ENCODE measurements at regions not wholly inside any gene's neighbourhood (a gene's known extent, or its start where the extent isn't known, plus 50 kb on each side); places are given as distances from the start of the nearest gene placed in this dataset.
A peak's percentile ranks its signal among the peaks of the same experiment; 100 is the strongest.

DNA sequence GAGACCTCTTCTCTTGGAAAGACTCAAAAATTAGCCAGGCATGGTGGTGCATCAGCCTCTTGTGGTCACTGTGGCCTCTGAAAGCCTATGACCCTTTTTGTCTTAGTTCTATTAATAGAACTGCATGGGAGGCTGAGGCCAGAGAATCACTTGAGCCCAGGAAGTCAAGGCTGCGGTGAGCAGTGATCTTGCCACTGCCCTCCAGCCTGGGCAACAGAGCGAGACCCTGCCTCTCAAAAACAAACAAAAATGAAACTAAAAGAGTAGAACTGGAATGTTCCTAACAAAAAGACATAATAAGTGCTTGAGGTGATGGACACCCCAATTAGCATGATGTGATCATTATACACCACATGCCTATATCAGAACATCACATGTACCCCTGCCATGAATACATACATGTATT lies 197.0 kb upstream of the EEA1 start:
- DNase-seq (ENCODE audit: low read depth, low spot score) = no peak
- no peak overlapping the region for H3K4me3 ChIP-seq (ENCODE audit: low read depth, low read length)
- no peak for TF ChIP-seq CTCF (IDR thresholded peaks at IDR 0.05; ENCODE audit: low read depth, low read length)
- in situ Hi-C loops (cut with HindIII; ENCODE audit: low sequenced_read_pairs) = no loop called here

DNA sequence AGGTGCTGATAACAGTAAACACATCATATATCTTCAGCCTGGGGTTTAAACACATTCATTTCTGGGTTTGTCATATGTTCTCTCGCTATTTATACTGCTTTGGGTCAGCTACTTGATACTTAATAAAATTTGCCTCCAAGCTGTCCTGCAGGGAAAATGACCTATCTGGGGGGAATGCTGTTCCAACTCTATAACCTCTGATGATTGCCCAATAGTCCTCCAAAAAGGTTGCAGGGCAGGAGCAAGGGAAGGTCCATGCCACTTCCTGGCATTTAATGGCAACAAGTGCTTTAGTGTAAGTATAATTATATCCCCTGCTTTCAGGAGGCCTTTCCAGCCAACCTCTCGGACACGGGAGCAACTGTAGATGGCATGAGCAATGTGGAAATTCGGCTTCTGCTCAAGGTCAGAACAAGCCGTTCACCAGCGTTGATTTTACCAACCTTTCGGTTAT lies 198.0 kb upstream of the EEA1 start:
- no peak overlapping the region for H3K4me3 ChIP-seq (ENCODE audit: low read depth, low read length)
- no peak for TF ChIP-seq CTCF (IDR thresholded peaks at IDR 0.05; ENCODE audit: low read depth, low read length)
- DNase-seq (ENCODE audit: low read depth, low spot score) = no peak
- in situ Hi-C loops (cut with HindIII; ENCODE audit: low sequenced_read_pairs) = no loop called here

DNA sequence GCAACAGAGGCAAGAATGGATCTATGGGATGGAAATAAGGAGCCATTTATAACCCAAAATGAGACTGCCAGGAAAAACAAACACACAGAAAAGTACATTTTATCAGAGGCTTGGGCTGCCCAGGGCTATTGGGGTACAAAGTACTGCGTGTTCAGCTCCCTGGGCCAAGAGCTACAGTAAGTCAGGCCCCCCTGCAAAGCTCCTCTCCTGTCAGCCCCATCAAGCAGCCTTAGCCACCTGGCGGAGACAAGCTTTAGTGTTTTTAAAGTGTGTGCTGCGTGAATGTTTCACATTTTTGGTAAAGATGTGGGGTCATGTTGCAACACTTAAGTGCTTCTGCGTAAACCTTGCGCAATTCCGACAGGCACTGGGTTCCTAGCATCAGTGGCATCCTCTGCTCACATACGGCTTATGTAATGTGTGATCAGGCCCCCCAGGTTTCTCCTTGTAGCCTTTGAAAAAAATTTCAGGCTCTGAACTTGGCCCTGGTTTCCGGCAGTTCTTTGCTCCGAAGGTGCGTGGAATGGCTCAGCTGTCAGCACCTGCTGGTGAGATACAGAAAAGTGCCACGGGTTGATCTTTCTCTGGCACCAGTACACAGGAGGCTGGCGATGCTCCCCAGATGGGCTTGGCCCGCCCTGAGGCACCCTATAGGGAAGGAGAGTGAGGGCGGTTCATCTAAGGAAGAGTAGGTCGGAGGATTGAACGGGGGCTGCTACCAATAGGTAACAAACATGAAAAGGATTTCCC lies 198.7 kb upstream of the EEA1 start:
- peak; percentile 28 for TF ChIP-seq CTCF (IDR thresholded peaks at IDR 0.05; ENCODE audit: low read depth, low read length)
- in situ Hi-C loops (cut with HindIII; ENCODE audit: low sequenced_read_pairs) = no loop called here
- peak; percentile 83 for DNase-seq (ENCODE audit: low read depth, low spot score)
- H3K4me3 ChIP-seq (ENCODE audit: low read depth, low read length) = no peak overlapping the region

DNA sequence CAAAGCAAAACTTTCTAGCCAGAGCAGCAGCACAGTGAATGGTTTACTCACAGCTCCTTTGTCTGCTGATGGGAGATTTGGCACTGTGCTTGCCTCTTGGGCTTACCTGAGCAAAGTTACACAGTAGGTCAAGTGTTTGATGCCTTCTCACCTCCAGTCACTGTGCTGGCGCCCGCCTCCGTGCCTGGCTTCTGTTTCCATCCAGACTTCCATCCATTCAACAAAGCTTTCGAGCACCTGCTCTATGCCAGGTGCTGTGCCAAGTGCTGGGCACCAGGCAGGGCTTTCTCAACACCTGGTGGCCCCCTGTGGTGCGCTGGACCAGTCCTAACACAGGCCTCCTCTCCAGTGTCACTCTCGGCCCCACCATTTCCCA lies 199.2 kb upstream of the EEA1 start:
- no peak for TF ChIP-seq CTCF (IDR thresholded peaks at IDR 0.05; ENCODE audit: low read depth, low read length)
- no peak for DNase-seq (ENCODE audit: low read depth, low spot score)
- H3K4me3 ChIP-seq (ENCODE audit: low read depth, low read length) = no peak overlapping the region
- in situ Hi-C loops (cut with HindIII; ENCODE audit: low sequenced_read_pairs) = no loop called here

DNA sequence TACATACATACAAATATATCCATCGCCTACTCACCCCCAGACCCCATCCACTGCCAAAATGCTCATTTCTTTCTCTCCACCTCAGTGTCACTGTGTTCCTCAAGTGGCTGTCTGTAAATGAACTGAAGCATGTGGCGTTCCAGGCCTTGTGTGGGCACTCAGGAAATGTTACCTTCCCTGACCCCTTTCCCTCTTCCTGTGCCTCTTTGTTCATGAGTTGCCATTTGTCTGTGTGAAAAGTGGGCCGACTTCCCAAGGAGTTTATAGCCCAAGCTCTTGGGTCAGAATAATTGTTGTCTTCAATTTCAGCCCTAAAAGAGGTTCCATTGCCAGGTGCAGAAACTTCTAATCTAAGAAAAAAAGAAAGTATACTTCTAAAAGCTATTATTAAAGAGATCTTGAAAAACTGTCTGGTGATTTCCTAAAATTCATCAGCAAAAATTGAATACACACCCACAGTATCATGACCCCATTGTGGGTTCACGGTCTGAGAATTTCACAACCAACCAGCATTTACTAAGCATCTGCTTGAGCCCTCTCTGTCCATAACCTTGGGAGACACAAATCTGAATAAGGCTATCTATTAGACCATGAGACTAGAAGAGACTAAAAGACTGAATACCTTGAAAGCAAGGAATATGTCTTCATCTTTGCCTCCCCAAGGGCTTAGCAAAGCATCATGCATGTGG lies 201.4 kb upstream of the EEA1 start:
- in situ Hi-C loops (cut with HindIII; ENCODE audit: low sequenced_read_pairs) = no loop called here
- no peak overlapping the region for H3K4me3 ChIP-seq (ENCODE audit: low read depth, low read length)
- no peak for TF ChIP-seq CTCF (IDR thresholded peaks at IDR 0.05; ENCODE audit: low read depth, low read length)
- no peak for DNase-seq (ENCODE audit: low read depth, low spot score)

GRCh38 chr12:93133361-93133760 lies 204.3 kb upstream of the EEA1 start:
- TF ChIP-seq CTCF (IDR thresholded peaks at IDR 0.05; ENCODE audit: low read depth, low read length) = no peak
- DNase-seq (ENCODE audit: low read depth, low spot score) = no peak
- in situ Hi-C loops (cut with HindIII; ENCODE audit: low sequenced_read_pairs) = no loop called here
- H3K4me3 ChIP-seq (ENCODE audit: low read depth, low read length) = no peak overlapping the region
